Type B pancreatic cell (in vitro differentiated cells): ENCODE measurements at regions not wholly inside any gene's neighbourhood (a gene's known extent, or its start where the extent isn't known, plus 50 kb on each side); places are given as distances from the start of the nearest gene placed in this dataset.

Source experiments
- DNase-seq: peaks from one replicate; pipeline ENCODE4 v3.0.0; 2021; ENCODE audit warnings: mixed read lengths; ENCODE audit not compliant: unreplicated experiment; ENCODE audit errors: extremely low spot score
- H3K27ac Mint-ChIP-seq: 2 replicates; pipeline ENCODE4 v1.8.0; 2021; ENCODE audit warnings: mild to moderate bottlenecking, mixed read lengths
- H3K27me3 Mint-ChIP-seq: 2 replicates; pipeline ENCODE4 v1.8.0; 2021; ENCODE audit warnings: mixed read lengths
- H3K36me3 Mint-ChIP-seq: 2 replicates; pipeline ENCODE4 v1.8.0; 2021; ENCODE audit warnings: mixed read lengths
- H3K4me1 Mint-ChIP-seq: one replicate; pipeline ENCODE4 v1.8.0; 2021; ENCODE audit warnings: mixed read lengths; ENCODE audit not compliant: unreplicated experiment
- H3K4me3 Mint-ChIP-seq: 2 replicates; pipeline ENCODE4 v1.8.0; 2021; ENCODE audit warnings: mild to moderate bottlenecking, mixed read lengths
- H3K9me3 Mint-ChIP-seq: 2 replicates; pipeline ENCODE4 v1.8.0; 2021; ENCODE audit warnings: mixed read lengths
- TF ChIP-seq, protein P1 (sequence below): fragments of 200-600 bp; sonication (generic); conservative IDR thresholded peaks from 2 replicates; pipeline ENCODE4 v1.5.0; 2021; ENCODE audit warnings: antibody characterized with exemption, mild to moderate bottlenecking

DNA sequence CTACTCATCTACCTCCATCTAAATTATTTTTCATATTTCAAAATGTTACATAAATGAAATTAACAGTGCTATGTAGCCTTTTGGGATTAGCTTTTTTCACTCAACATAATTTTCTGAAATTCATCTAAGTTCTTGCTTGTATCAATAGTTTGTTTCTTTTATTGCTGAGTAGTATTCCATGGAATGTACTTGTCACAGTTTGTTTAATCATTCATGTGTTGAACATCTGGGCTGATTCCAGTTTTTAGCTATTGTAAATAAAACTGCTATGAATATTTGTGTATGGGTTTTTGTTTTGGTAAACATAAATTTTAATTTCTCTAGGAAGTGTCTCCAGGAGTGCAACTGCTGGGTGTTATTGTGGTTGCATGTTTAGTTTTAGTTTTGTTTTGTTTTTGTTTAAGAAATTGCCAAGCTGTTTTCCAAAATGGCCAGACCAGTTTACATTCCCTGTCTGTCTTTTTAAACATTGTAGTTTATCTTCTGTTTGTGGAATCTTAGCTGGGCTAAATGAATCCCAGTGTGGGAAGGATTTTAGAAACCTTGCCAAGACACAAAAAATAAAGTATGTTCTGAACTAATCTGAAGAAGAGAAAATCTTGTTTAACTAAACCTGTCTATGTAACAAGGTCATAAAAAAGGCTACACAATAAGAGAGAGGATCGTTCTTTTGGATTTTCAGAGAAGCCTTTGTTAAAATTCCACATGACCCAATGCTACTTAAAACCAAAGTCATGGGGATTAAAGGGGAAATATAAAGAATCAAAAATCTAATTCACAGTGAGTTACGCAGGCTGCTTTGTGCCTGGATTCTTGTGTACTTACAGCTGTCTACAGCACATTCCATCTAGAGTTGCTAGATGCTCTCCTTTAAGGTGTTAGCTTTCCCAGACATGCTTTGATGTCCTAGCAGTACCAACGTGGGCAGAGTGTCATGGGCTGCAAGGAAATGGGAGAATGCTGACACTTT, 129.2 kb upstream of the SUCLG2 start:
- Mint-ChIP-seq H3K4me3 (no peak overlapping the region), H3K4me1 (no peaks in the 10 kb centered on the region), H3K36me3 (no peaks in the 10 kb centered on the region), H3K9me3 (peaks cover 5% of the 10 kb centered on the region), H3K27ac (no peak overlapping the region), H3K27me3 (no peaks in the 10 kb centered on the region)
- no peak for DNase-seq
- TF ChIP-seq, protein P1, sequence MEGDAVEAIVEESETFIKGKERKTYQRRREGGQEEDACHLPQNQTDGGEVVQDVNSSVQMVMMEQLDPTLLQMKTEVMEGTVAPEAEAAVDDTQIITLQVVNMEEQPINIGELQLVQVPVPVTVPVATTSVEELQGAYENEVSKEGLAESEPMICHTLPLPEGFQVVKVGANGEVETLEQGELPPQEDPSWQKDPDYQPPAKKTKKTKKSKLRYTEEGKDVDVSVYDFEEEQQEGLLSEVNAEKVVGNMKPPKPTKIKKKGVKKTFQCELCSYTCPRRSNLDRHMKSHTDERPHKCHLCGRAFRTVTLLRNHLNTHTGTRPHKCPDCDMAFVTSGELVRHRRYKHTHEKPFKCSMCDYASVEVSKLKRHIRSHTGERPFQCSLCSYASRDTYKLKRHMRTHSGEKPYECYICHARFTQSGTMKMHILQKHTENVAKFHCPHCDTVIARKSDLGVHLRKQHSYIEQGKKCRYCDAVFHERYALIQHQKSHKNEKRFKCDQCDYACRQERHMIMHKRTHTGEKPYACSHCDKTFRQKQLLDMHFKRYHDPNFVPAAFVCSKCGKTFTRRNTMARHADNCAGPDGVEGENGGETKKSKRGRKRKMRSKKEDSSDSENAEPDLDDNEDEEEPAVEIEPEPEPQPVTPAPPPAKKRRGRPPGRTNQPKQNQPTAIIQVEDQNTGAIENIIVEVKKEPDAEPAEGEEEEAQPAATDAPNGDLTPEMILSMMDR, result no peak

DNA sequence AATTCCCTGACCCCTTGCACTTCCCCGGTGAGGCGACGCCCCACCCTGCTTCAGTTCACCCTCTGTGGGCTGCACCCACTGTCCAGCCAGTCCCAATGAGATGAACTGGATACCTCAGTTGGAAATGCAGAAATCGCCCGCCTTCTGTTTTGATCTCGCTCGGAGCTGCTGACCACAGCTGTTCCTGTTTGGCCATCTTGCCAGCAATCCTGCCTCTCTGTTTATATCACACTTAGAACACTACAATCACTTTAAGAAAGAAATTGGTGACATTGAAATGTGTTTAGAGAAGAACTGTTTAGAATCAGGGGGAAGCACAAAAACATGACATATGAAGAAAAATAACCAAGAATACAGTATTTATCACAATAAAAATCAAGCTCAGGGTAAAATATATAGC, 127.5 kb upstream of the SUCLG2 start:
- Mint-ChIP-seq H3K27me3 (no peaks in the 10 kb centered on the region), H3K27ac (no peak overlapping the region), H3K9me3 (peaks cover 5% of the 10 kb centered on the region), H3K36me3 (no peaks in the 10 kb centered on the region), H3K4me3 (no peak overlapping the region), H3K4me1 (no peaks in the 10 kb centered on the region)
- DNase-seq, result no peak
- TF ChIP-seq, protein P1, result no peak

DNA sequence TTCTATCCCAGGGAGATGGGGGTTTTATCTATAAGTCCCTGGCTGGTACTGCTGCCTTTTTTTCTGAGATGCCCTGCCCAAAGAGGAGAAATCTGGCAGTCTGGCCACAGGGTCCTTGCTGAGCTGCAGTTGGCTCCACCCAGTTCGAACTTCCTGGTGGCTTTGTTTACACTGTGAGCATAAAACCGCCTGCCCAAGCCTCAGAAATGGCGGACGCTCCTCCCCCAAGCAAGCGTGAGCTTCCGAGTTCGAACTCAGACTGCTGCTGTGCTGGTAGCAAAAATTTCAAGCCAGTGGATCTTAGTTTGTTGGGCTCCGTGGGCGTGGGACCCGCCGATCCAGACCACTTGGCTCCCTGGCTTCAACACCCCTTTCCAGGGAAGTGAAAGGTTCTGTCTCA, 126.8 kb upstream of the SUCLG2 start:
- Mint-ChIP-seq H3K27ac (no peak overlapping the region), H3K27me3 (no peaks in the 10 kb centered on the region), H3K9me3 (peaks cover 5% of the 10 kb centered on the region), H3K36me3 (no peaks in the 10 kb centered on the region), H3K4me3 (no peak overlapping the region), H3K4me1 (no peaks in the 10 kb centered on the region)
- DNase-seq, result no peak
- TF ChIP-seq, protein P1, result no peak

DNA sequence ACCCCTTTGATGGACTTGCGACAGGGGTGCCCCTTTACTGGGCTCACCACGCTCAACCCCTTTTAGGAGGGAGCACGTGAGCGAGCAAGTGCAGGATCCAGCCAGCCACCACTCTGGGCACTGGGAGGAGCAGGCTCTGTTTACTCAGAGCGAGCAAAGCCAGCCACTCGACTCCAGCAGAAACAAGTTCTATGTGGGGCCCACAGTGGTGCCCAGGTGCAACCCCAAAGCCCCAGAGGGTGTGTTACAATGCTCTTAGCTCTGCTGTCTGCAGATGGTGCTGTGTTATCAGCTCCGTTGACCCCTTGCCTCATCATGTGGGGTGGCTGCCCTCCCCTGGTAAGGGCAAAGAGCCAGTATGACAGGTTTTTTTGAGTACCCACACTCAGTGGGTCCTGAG, 120.3 kb upstream of the SUCLG2 start:
- TF ChIP-seq, protein P1, result no peak
- Mint-ChIP-seq H3K27me3 (peaks cover 3% of the 10 kb centered on the region), H3K36me3 (no peaks in the 10 kb centered on the region), H3K4me1 (no peaks in the 10 kb centered on the region), H3K27ac (no peak overlapping the region), H3K9me3 (no peaks in the 10 kb centered on the region), H3K4me3 (no peak overlapping the region)
- DNase-seq, result no peak

DNA sequence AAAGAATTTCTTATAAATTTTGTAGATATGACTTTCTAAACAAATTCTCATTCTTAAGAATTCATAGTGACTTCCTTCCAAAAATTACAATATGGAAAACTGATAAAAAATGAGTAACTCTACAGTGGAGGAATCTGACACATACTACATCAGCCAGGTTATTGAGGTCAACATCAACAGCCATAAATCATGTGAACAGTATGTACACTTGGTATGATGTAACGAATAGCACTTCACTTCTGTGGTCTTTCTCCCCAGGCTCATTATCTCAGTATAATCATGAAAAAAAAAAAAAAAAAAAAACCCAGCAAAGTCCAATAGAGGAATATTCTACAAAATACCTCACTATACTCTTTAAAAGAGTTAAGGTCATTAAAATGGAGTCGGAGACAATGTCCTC, 111.2 kb upstream of the SUCLG2 start:
- TF ChIP-seq, protein P1, result no peak
- no peaks in the 10 kb centered on the region for H3K36me3 Mint-ChIP-seq

More for the DNA sequence above, 111.2 kb upstream of the SUCLG2 start:
- Mint-ChIP-seq H3K27me3 (no peaks in the 10 kb centered on the region), H3K4me3 (no peak overlapping the region), H3K27ac (no peak overlapping the region), H3K4me1 (no peaks in the 10 kb centered on the region), H3K9me3 (peaks cover 11% of the 10 kb centered on the region)
- no peak for DNase-seq
